HEK293 (cell line): ENCODE measurements at regions not wholly inside any gene's neighbourhood (a gene's known extent, or its start where the extent isn't known, plus 50 kb on each side); places are given as distances from the start of the nearest gene placed in this dataset.

Experiments used
- GLI4 ChIP-seq: fragments of 450-650 bp; formaldehyde crosslinking; IDR thresholded peaks from 2 replicates; pipeline ENCODE4 v1.5.1; 2016; ENCODE audit warnings: missing biosample characterization, missing genetic modification characterization
- IKZF3 ChIP-seq: fragments of 450-650 bp; IDR thresholded peaks from 2 replicates; pipeline ENCODE4 v1.5.0; 2018; ENCODE audit warnings: missing biosample characterization, mild to moderate bottlenecking, missing genetic modification characterization, moderate library complexity
- KLF8 ChIP-seq: fragments of 450-650 bp; formaldehyde crosslinking; IDR thresholded peaks from 2 replicates; pipeline ENCODE4 v1.5.1; 2016; ENCODE audit warnings: missing biosample characterization, missing genetic modification characterization
- KLF9 ChIP-seq: fragments of 450-650 bp; formaldehyde crosslinking; IDR thresholded peaks from 2 replicates; pipeline ENCODE4 v1.5.1; 2016; ENCODE audit warnings: missing biosample characterization, missing genetic modification characterization, low read depth
- MEIS1 ChIP-seq: sonication (generic); formaldehyde crosslinking; IDR thresholded peaks from 2 replicates; pipeline ENCODE4 v1.8.1; 2022; ENCODE audit warnings: missing genetic modification reagents, mild to moderate bottlenecking, borderline replicate concordance
- MZF1 ChIP-seq: fragments of 450-650 bp; formaldehyde crosslinking; IDR thresholded peaks from 2 replicates; pipeline ENCODE4 v1.5.1; 2017; ENCODE audit warnings: missing biosample characterization, missing genetic modification characterization, borderline replicate concordance
- PBX3 ChIP-seq: sonication (generic); formaldehyde crosslinking; IDR thresholded peaks from 2 replicates; pipeline ENCODE4 v1.8.1; 2022; ENCODE audit warnings: mild to moderate bottlenecking, moderate library complexity, missing genetic modification reagents
- ZBTB11 ChIP-seq: fragments of 450-650 bp; formaldehyde crosslinking; conservative IDR thresholded peaks from 2 replicates; pipeline ENCODE4 v1.5.1; 2016; ENCODE audit warnings: low read depth, missing biosample characterization, missing genetic modification characterization
- ZNF132 ChIP-seq: fragments of 450-650 bp; formaldehyde crosslinking; IDR thresholded peaks from 2 replicates; pipeline ENCODE4 v1.5.1; 2017; ENCODE audit warnings: missing biosample characterization, missing genetic modification characterization, borderline replicate concordance
- ZNF221 ChIP-seq: fragments of 450-650 bp; formaldehyde crosslinking; IDR thresholded peaks from 2 replicates; pipeline ENCODE4 v1.5.1; 2017; ENCODE audit warnings: missing biosample characterization, missing genetic modification characterization, borderline replicate concordance
- ZNF239 ChIP-seq: fragments of 450-650 bp; formaldehyde crosslinking; IDR thresholded peaks from 2 replicates; pipeline ENCODE4 v1.5.1; 2016; ENCODE audit warnings: missing biosample characterization, missing genetic modification characterization
- ZNF248 ChIP-seq: fragments of 450-650 bp; formaldehyde crosslinking; IDR thresholded peaks from 2 replicates; pipeline ENCODE4 v1.5.1; 2017; ENCODE audit warnings: missing biosample characterization, missing genetic modification characterization
- ZNF26 ChIP-seq: fragments of 450-650 bp; formaldehyde crosslinking; IDR thresholded peaks from 2 replicates; pipeline ENCODE4 v1.5.1; 2016; ENCODE audit warnings: missing biosample characterization, missing genetic modification characterization
- ZNF292 ChIP-seq: fragments of 450-650 bp; formaldehyde crosslinking; IDR thresholded peaks from 2 replicates; pipeline ENCODE4 v1.5.1; 2016; ENCODE audit warnings: low read depth, missing biosample characterization, missing genetic modification characterization, borderline replicate concordance
- ZNF366 ChIP-seq: fragments of 450-650 bp; formaldehyde crosslinking; conservative IDR thresholded peaks from 2 replicates; pipeline ENCODE4 v1.5.1; 2016; ENCODE audit warnings: missing biosample characterization, missing genetic modification characterization
- ZNF423 ChIP-seq: fragments of 450-650 bp; formaldehyde crosslinking; IDR thresholded peaks from 2 replicates; pipeline ENCODE4 v1.5.1; 2016; ENCODE audit warnings: missing biosample characterization, missing genetic modification characterization
- ZNF473 ChIP-seq: fragments of 450-650 bp; formaldehyde crosslinking; IDR thresholded peaks from 2 replicates; pipeline ENCODE4 v1.5.1; 2017; ENCODE audit warnings: missing biosample characterization, missing genetic modification characterization
- ZNF529 ChIP-seq: fragments of 450-650 bp; formaldehyde crosslinking; IDR thresholded peaks from 2 replicates; pipeline ENCODE4 v1.5.1; 2017; ENCODE audit warnings: missing genetic modification characterization, missing biosample characterization; ENCODE audit not compliant: insufficient replicate concordance
- ZNF544 ChIP-seq: fragments of 450-650 bp; formaldehyde crosslinking; IDR thresholded peaks from 2 replicates; pipeline ENCODE4 v1.5.0; 2017; ENCODE audit warnings: missing biosample characterization, missing genetic modification characterization
- ZNF596 ChIP-seq: fragments of 450-650 bp; IDR thresholded peaks from 2 replicates; pipeline ENCODE4 v1.5.0; 2018; ENCODE audit warnings: missing biosample characterization, mild to moderate bottlenecking, missing genetic modification characterization, moderate library complexity
- ZNF610 ChIP-seq: fragments of 450-650 bp; formaldehyde crosslinking; IDR thresholded peaks from 2 replicates; pipeline ENCODE4 v1.5.1; 2016; ENCODE audit warnings: missing biosample characterization, missing genetic modification characterization, borderline replicate concordance
- ZNF629 ChIP-seq: fragments of 450-650 bp; formaldehyde crosslinking; IDR thresholded peaks from 2 replicates; pipeline ENCODE4 v1.5.1; 2017; ENCODE audit warnings: missing biosample characterization, missing genetic modification characterization
- ZNF670 ChIP-seq: fragments of 450-650 bp; formaldehyde crosslinking; IDR thresholded peaks from 2 replicates; pipeline ENCODE4 v1.5.1; 2016; ENCODE audit warnings: missing biosample characterization, missing genetic modification characterization, low read depth
- ZNF785 ChIP-seq: fragments of 450-650 bp; formaldehyde crosslinking; IDR thresholded peaks from 2 replicates; pipeline ENCODE4 v1.5.1; 2016; ENCODE audit warnings: missing biosample characterization, missing genetic modification characterization
- ZSCAN23 ChIP-seq: fragments of 450-650 bp; formaldehyde crosslinking; IDR thresholded peaks from 2 replicates; pipeline ENCODE4 v1.5.1; 2016; ENCODE audit warnings: missing biosample characterization, missing genetic modification characterization
- TF ChIP-seq, protein P1 (sequence below): fragments of 450-650 bp; formaldehyde crosslinking; IDR thresholded peaks from 2 replicates; pipeline ENCODE4 v1.5.1; 2016; ENCODE audit warnings: missing biosample characterization, missing genetic modification characterization
- TF ChIP-seq, protein P2 (sequence below): fragments of 450-650 bp; IDR thresholded peaks from 2 replicates; pipeline ENCODE4 v1.5.1; 2018; ENCODE audit warnings: missing biosample characterization, missing genetic modification characterization
- TF ChIP-seq, protein P3 (sequence below): fragments of 450-650 bp; formaldehyde crosslinking; optimal IDR thresholded peaks from 2 replicates; pipeline ENCODE3; 2016; ENCODE audit warnings: missing biosample characterization, mild to moderate bottlenecking, missing genetic modification characterization

DNA sequence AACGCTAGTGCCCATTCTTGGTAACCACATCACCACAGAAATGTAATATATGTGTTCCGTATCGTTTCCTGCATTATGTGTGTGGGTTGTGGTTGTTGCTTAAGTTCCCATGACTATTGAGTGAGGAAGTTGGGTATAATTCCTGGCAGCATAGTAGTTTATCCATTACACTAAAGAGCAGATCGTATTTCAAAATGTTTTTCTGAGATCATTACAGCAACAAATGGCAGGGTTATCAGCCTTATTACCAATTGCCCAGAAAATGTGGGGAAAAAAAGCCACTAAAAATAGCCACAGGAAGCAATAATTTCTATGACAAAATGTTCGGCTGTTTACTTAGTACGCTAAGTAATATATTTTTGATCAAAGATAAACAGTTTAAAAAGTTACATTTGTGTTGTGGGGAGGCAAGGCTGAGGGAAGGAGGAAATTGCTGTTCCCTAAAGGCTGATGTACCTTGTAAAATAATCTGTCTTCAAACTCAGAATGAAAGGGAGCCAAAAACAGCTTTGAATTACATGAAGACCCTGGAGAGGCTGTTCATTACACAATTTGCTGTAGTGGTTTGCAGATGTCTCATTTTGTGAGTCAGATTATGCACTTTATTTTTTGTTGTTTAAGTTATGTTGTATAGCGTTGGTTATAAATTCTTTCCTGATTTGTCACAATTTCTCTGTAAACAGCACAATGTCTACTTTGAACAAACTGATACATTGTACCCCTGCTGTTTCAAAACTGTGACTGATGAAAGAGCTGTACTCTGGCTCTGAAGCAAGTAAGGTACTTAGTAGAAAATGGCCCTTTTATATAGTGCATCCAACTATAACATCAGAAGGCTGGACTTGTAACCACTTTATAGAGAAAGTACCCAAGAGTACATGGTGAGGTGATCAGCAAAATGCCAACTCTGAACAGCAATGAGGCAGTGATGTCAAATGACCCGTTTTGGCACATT, 1028.5 kb downstream of the NR2F1-AS1 start (continued):
- peak; percentile 100 for TF ChIP-seq MZF1 (tag by site-specific recombination)
- TF ChIP-seq ZNF544 (tag by site-specific recombination) = no peak
- TF ChIP-seq ZNF366 (tag by site-specific recombination) = peak; percentile 99
- no peak; the same call in none of the 2 replicates for TF ChIP-seq ZNF596
- no peak for TF ChIP-seq ZNF670 (tag by site-specific recombination)
- TF ChIP-seq ZNF248 (tag by site-specific recombination) = no peak
- TF ChIP-seq GLI4 (tag by site-specific recombination) = no peak
- TF ChIP-seq ZSCAN23 = peak; percentile 95
- no peak for TF ChIP-seq ZNF132 (tag by site-specific recombination)
- no peak for TF ChIP-seq ZNF221
- TF ChIP-seq, protein P1, sequence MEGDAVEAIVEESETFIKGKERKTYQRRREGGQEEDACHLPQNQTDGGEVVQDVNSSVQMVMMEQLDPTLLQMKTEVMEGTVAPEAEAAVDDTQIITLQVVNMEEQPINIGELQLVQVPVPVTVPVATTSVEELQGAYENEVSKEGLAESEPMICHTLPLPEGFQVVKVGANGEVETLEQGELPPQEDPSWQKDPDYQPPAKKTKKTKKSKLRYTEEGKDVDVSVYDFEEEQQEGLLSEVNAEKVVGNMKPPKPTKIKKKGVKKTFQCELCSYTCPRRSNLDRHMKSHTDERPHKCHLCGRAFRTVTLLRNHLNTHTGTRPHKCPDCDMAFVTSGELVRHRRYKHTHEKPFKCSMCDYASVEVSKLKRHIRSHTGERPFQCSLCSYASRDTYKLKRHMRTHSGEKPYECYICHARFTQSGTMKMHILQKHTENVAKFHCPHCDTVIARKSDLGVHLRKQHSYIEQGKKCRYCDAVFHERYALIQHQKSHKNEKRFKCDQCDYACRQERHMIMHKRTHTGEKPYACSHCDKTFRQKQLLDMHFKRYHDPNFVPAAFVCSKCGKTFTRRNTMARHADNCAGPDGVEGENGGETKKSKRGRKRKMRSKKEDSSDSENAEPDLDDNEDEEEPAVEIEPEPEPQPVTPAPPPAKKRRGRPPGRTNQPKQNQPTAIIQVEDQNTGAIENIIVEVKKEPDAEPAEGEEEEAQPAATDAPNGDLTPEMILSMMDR = no peak
- TF ChIP-seq MEIS1 (CRISPR knock-in tag) = no peak
- no peak for TF ChIP-seq ZNF785 (tag by site-specific recombination)
- TF ChIP-seq PBX3 (CRISPR knock-in tag) = no peak
- peak; percentile 99 for TF ChIP-seq IKZF3 (tag by site-specific recombination)
- peak; percentile 32; the same call in 1 of the 2 replicates for TF ChIP-seq KLF9 (tag by site-specific recombination)
- no peak for TF ChIP-seq ZNF473 (tag by site-specific recombination)
- peak; percentile 37 for TF ChIP-seq ZNF529
- TF ChIP-seq ZNF423 = peak; percentile 37; the same call in 1 of the 2 replicates
- TF ChIP-seq, protein P2, sequence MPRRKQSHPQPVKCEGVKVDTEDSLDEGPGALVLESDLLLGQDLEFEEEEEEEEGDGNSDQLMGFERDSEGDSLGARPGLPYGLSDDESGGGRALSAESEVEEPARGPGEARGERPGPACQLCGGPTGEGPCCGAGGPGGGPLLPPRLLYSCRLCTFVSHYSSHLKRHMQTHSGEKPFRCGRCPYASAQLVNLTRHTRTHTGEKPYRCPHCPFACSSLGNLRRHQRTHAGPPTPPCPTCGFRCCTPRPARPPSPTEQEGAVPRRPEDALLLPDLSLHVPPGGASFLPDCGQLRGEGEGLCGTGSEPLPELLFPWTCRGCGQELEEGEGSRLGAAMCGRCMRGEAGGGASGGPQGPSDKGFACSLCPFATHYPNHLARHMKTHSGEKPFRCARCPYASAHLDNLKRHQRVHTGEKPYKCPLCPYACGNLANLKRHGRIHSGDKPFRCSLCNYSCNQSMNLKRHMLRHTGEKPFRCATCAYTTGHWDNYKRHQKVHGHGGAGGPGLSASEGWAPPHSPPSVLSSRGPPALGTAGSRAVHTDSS = peak; percentile 71
- TF ChIP-seq ZBTB11 (tag by site-specific recombination) = no peak; the same call in 1 of the 2 replicates
- TF ChIP-seq, protein P3, sequence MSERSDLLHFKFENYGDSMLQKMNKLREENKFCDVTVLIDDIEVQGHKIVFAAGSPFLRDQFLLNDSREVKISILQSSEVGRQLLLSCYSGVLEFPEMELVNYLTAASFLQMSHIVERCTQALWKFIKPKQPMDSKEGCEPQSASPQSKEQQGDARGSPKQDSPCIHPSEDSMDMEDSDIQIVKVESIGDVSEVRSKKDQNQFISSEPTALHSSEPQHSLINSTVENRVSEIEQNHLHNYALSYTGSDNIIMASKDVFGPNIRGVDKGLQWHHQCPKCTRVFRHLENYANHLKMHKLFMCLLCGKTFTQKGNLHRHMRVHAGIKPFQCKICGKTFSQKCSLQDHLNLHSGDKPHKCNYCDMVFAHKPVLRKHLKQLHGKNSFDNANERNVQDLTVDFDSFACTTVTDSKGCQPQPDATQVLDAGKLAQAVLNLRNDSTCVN (tag by site-specific recombination) = no peak
- TF ChIP-seq ZNF292 = no peak
- peak; percentile 94 for TF ChIP-seq ZNF629 (tag by site-specific recombination)
- 0 out of 2 replicates have a peak, but pooled peaks have one; percentile 44 for TF ChIP-seq ZNF239 (tag by site-specific recombination)
- TF ChIP-seq ZNF610 = peak; percentile 71; the same call in 1 of the 2 replicates
- TF ChIP-seq KLF8 = peak; percentile 92
- TF ChIP-seq ZNF26 (tag by site-specific recombination) = no peak
